AG09309 (cell line): ENCODE measurements at regions not wholly inside any gene's neighbourhood (a gene's known extent, or its start where the extent isn't known, plus 50 kb on each side); places are given as distances from the start of the nearest gene placed in this dataset.
A peak's percentile ranks its signal among the peaks of the same experiment; 100 is the strongest.

Source experiments
- DNase-seq: peaks from one replicate; pipeline ENCODE4 v3.0.0-alpha.2; 2010; ENCODE audit warnings: low read depth
- H3K4me3 ChIP-seq: 2 replicates; pipeline ENCODE4 v1.5.1; 2011; ENCODE audit warnings: mild to moderate bottlenecking, low read depth, low read length, moderate library complexity; ENCODE audit not compliant: control insufficient read depth
- CTCF ChIP-seq: IDR thresholded peaks from 2 replicates; pipeline ENCODE4 v1.5.1; 2011; ENCODE audit warnings: mild to moderate bottlenecking, low read depth, low read length, inconsistent platforms; ENCODE audit not compliant: insufficient read depth, control insufficient read depth; ENCODE audit errors: missing control alignments

- H3K4me3 ChIP-seq = no peak overlapping the region
These were observed 106.0 kb upstream of the SOD1 start for GRCh38 chr21:31553461-31553860.

GRCh38 chr21:31552826-31553225, 106.7 kb upstream of the SOD1 start:
- H3K4me3 ChIP-seq = no peak overlapping the region
- no peak for DNase-seq
- TF ChIP-seq CTCF = no peak

More at GRCh38 chr21:31553461-31553860, 106.0 kb upstream of the SOD1 start:
- TF ChIP-seq CTCF = no peak
- no peak for DNase-seq

GRCh38 chr21:31550070-31550469, 109.4 kb upstream of the SOD1 start:
- no peak for TF ChIP-seq CTCF
- no peak overlapping the region for H3K4me3 ChIP-seq
- no peak for DNase-seq

- no peak for TF ChIP-seq CTCF
- no peak for DNase-seq
- H3K4me3 ChIP-seq = no peak overlapping the region
These were observed 110.8 kb upstream of the SOD1 start for GRCh38 chr21:31548688-31549087.

- DNase-seq = no peak
- TF ChIP-seq CTCF = no peak
- H3K4me3 ChIP-seq = no peak overlapping the region
These were observed 112.9 kb upstream of the SOD1 start for GRCh38 chr21:31546443-31547170.

GRCh38 chr21:31545036-31545435, 114.5 kb upstream of the SOD1 start:
- DNase-seq = no peak
- no peak overlapping the region for H3K4me3 ChIP-seq
- no peak for TF ChIP-seq CTCF

- peak; percentile 37 for DNase-seq
- no peak for TF ChIP-seq CTCF
These were observed 116.3 kb upstream of the SOD1 start for GRCh38 chr21:31543191-31543590.

More at GRCh38 chr21:31543191-31543590, 116.3 kb upstream of the SOD1 start:
- H3K4me3 ChIP-seq = no peak overlapping the region
